Stimulated activated CD4-positive, alpha-beta T cell treated with anti-CD3 and anti-CD28 coated beads, TNF-alpha, amount 100 ng/mL, for 4 hours (primary cell): ENCODE measurements at regions not wholly inside any gene's neighbourhood (a gene's known extent, or its start where the extent isn't known, plus 50 kb on each side); places are given as distances from the start of the nearest gene placed in this dataset.
"Not testable (repeated sequence)": the region's sequence is repeated elsewhere in the genome, so short reads cannot be mapped to it uniquely, and the experiment has no call there.

ENCODE experiments used
- DNase-seq, 3 experiments: peaks; one replicate each; pipeline ENCODE4 v3.0.0-alpha.2; 2020; ENCODE audit warnings: low read depth in 3 of 3

GRCh38 chr13:76659074-76659473 is 227.1 kb downstream of the KCTD12 start:
- DNase-seq: not testable (repeated sequence)

- DNase-seq: no peak
These were observed 229.7 kb downstream of the KCTD12 start for GRCh38 chr13:76656500-76656899.

- DNase-seq: no peak
These were observed 230.1 kb downstream of the KCTD12 start for GRCh38 chr13:76656056-76656455.

GRCh38 chr13:76654263-76654662 is 231.9 kb downstream of the KCTD12 start:
- no peak for DNase-seq

GRCh38 chr13:76651286-76651685 is 234.9 kb downstream of the KCTD12 start:
- DNase-seq: no peak

GRCh38 chr13:76647550-76647949 is 238.7 kb downstream of the KCTD12 start:
- no peak for DNase-seq

- no peak for DNase-seq
These were observed 239.3 kb downstream of the KCTD12 start for GRCh38 chr13:76646946-76647345.

GRCh38 chr13:76645632-76646031 is 240.6 kb downstream of the KCTD12 start:
- DNase-seq: no peak

- DNase-seq: no peak
These were observed 241.3 kb downstream of the KCTD12 start for GRCh38 chr13:76644906-76645305.

- DNase-seq: no peak
These were observed 242.6 kb downstream of the KCTD12 start for GRCh38 chr13:76643596-76643995.

GRCh38 chr13:76641056-76641455 is 245.1 kb downstream of the KCTD12 start:
- DNase-seq: no peak

- DNase-seq: no peak
These were observed 247.3 kb downstream of the KCTD12 start for GRCh38 chr13:76638882-76639281.

- DNase-seq: no peak
These were observed 248.0 kb downstream of the KCTD12 start for GRCh38 chr13:76638181-76638580.

- no peak for DNase-seq
These were observed 248.5 kb downstream of the KCTD12 start for GRCh38 chr13:76637641-76638141.

- DNase-seq: no peak
These were observed 249.4 kb downstream of the KCTD12 start for GRCh38 chr13:76636829-76637228.

GRCh38 chr13:76635232-76636230 is 250.7 kb downstream of the KCTD12 start:
- DNase-seq: no peak

- no peak for DNase-seq
These were observed 251.6 kb downstream of the KCTD12 start for GRCh38 chr13:76634431-76635191.

GRCh38 chr13:76632401-76633044 is 253.7 kb downstream of the KCTD12 start:
- DNase-seq: no peak

- DNase-seq: no peak
These were observed 255.5 kb downstream of the KCTD12 start for GRCh38 chr13:76630629-76631230.

GRCh38 chr13:76622315-76623040 is 263.7 kb downstream of the KCTD12 start:
- no peak for DNase-seq

- DNase-seq: no peak
These were observed 264.5 kb downstream of the KCTD12 start for GRCh38 chr13:76621705-76622104.
